ENCODE measurements at regions not wholly inside any gene's neighbourhood (a gene's known extent, or its start where the extent isn't known, plus 50 kb on each side); places are given as distances from the start of the nearest gene placed in this dataset.

DNA sequence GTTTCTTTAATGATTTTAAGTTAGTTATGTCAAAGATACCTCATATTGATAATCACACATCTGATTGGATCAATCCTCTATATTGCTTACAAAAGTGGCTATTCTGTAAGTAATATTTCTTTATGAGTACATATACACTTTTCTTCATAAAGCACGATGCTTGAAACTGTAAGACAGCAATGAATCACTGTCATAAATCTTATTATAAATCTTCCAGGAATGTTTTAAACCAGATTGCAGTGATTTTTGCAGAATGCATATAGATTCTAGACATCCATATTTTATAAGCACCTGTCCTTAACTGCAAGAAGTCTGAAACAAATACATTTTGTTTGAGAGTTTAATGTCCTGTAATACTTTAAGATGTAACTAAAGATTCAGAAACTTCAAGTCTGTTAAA is 367.0 kb upstream of the FANCL start:
- TF ChIP-seq, protein P1, sequence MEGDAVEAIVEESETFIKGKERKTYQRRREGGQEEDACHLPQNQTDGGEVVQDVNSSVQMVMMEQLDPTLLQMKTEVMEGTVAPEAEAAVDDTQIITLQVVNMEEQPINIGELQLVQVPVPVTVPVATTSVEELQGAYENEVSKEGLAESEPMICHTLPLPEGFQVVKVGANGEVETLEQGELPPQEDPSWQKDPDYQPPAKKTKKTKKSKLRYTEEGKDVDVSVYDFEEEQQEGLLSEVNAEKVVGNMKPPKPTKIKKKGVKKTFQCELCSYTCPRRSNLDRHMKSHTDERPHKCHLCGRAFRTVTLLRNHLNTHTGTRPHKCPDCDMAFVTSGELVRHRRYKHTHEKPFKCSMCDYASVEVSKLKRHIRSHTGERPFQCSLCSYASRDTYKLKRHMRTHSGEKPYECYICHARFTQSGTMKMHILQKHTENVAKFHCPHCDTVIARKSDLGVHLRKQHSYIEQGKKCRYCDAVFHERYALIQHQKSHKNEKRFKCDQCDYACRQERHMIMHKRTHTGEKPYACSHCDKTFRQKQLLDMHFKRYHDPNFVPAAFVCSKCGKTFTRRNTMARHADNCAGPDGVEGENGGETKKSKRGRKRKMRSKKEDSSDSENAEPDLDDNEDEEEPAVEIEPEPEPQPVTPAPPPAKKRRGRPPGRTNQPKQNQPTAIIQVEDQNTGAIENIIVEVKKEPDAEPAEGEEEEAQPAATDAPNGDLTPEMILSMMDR (IDR thresholded peaks at IDR 0.05), result no peak
- TF ChIP-seq POLR2A (IDR thresholded peaks at IDR 0.05), result no peak
